ENCODE measurements at regions not wholly inside any gene's neighbourhood (a gene's known extent, or its start where the extent isn't known, plus 50 kb on each side); places are given as distances from the start of the nearest gene placed in this dataset.

DNA sequence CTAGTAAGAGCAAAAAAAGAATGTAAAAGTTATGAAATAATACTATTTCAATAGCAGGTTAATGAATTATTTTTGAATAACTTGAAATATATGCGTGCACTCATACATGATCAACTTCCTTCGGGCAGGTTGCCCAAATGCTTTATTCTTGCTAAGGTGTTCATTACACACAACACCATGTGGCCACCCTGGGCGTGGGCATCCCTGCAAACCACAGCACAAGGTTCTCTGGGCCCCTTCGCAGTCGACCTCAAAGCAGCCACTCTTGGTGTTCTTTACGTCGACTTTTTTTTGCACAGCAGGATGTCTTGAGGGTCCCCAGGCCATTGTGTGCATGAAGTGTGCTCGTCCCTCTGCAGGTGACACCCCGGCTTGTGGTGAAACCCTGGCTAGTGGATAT lies 300.7 kb upstream of the PITRM1 start:
- H3K27me3 ChIP-seq (ENCODE audit: control insufficient read depth, insufficient read depth, low read length) = no peaks in the 10 kb centered on the region
- POLR2A ChIA-PET = interaction anchor here (0.6 to 1.1 kb wide), 3 partner anchors 21 to 36 kb away, joined by 3 to 4 read pairs (median 3); no protein-coding TSS in a partner anchor
- H3K9me3 ChIP-seq (ENCODE audit: control insufficient read depth, insufficient read depth, low read length) = no peaks in the 10 kb centered on the region; the same call in 1 of the 2 replicates
- CTCF ChIA-PET = no interaction called here
- no peak overlapping the region for H3K4me3 ChIP-seq (ENCODE audit: low read depth, low read length)
- H3K27ac ChIP-seq (ENCODE audit: low read depth, low read length) = no peak overlapping the region
- no peak for DNase-seq (ENCODE audit: low read depth, low spot score)
- TF ChIP-seq, protein P1, sequence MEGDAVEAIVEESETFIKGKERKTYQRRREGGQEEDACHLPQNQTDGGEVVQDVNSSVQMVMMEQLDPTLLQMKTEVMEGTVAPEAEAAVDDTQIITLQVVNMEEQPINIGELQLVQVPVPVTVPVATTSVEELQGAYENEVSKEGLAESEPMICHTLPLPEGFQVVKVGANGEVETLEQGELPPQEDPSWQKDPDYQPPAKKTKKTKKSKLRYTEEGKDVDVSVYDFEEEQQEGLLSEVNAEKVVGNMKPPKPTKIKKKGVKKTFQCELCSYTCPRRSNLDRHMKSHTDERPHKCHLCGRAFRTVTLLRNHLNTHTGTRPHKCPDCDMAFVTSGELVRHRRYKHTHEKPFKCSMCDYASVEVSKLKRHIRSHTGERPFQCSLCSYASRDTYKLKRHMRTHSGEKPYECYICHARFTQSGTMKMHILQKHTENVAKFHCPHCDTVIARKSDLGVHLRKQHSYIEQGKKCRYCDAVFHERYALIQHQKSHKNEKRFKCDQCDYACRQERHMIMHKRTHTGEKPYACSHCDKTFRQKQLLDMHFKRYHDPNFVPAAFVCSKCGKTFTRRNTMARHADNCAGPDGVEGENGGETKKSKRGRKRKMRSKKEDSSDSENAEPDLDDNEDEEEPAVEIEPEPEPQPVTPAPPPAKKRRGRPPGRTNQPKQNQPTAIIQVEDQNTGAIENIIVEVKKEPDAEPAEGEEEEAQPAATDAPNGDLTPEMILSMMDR (IDR thresholded peaks at IDR 0.05; ENCODE audit: low read depth, low read length) = no peak

DNA sequence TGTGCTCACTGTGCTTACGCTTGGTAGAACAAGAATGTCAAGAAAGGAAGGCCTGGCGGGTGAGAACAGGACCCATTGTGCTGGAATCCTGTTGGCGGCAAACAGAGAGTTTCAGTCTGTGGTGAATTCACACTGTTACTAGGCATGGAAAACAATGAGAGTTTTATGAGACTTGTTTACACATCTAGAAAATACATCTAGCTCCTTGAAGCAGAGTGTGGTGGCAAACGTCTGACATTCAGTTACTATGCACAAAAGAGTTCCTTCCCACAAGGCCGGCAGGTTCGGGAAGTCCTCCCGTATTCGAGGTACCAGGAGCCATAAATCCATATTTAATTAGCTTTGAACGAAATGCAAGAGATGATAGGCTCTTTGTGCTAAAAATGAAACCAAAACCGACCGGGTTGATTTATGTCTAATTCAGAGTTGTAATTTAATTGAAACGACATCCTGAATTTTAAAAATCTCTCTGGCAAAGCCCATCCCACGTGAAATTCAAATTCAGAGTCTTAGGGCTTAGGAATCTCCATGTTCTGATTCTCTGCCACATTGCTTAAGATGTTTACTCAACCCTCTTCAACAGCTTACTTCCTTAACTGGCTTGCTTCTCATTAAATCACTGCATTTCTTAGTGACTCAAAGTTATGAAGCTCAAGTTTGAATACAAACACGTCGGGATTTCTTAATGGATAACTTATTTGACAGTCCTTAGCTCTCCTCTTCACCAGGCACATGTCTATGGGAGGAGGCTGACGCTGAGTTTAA lies 299.9 kb upstream of the PITRM1 start:
- ChIA-PET POLR2A (interaction anchor here (0.6 to 1.1 kb wide), 4 partner anchors 20 to 177 kb away, joined by 3 to 4 read pairs (median 3); no protein-coding TSS in a partner anchor), CTCF (interaction anchor here (0.7 kb wide), 1 partner anchor 278 kb away, joined by 4 read pairs; no protein-coding TSS in a partner anchor)
- no peak for DNase-seq (ENCODE audit: low read depth, low spot score)
- TF ChIP-seq, protein P1 (IDR thresholded peaks at IDR 0.05; ENCODE audit: low read depth, low read length) = no peak
- no peaks in the 10 kb centered on the region for H3K27me3 ChIP-seq (ENCODE audit: control insufficient read depth, insufficient read depth, low read length)
- H3K27ac ChIP-seq (ENCODE audit: low read depth, low read length) = no peak overlapping the region
- H3K4me3 ChIP-seq (ENCODE audit: low read depth, low read length) = no peak overlapping the region
- H3K9me3 ChIP-seq (ENCODE audit: control insufficient read depth, insufficient read depth, low read length) = no peaks in the 10 kb centered on the region; the same call in 1 of the 2 replicates

DNA sequence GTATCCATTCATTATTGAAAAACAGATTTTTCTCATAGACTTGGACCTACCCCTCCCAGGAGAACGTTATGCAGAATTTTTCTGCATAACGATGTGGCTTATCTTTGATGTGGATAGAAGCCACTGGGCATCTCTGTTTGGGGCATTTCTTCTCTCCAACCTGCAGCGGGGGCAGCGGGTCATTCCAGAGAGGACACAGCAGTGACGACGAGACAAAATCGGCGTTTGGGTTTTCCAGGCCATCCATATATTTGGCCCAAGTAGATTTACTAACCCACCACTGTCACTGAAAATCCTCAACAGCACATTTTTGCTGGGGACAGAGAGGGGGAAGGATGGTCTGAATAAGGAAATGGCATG lies 299.3 kb upstream of the PITRM1 start:
- CTCF ChIA-PET = interaction anchor here (0.7 kb wide), 1 partner anchor 277 kb away, joined by 4 read pairs; no protein-coding TSS in a partner anchor
- H3K4me3 ChIP-seq (ENCODE audit: low read depth, low read length) = no peak overlapping the region

DNA sequence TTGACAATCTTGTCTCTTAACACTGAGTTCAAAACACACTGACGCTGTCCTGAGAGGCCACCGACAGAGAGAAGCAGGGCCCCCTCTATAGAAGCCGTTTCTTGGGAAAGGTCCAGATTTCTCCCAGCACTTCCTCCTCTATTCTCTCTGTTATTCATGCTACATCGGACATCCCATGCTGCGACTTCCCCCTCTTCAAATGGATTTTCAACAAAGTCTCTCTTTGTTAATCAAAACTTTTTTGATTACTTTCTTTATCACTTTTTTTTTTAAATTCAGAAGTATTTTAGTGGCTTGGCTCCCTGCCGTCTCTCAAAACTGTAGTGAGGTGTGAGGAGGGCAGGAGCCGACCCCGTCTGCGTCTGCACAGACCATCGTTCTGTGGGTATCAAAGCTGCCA lies 298.9 kb upstream of the PITRM1 start:
- TF ChIP-seq, protein P1 (IDR thresholded peaks at IDR 0.05; ENCODE audit: low read depth, low read length) = no peak
- no peaks in the 10 kb centered on the region for H3K27me3 ChIP-seq (ENCODE audit: control insufficient read depth, insufficient read depth, low read length)
- DNase-seq (ENCODE audit: low read depth, low spot score) = no peak
- H3K27ac ChIP-seq (ENCODE audit: low read depth, low read length) = no peak overlapping the region
- no peaks in the 10 kb centered on the region; the same call in 1 of the 2 replicates for H3K9me3 ChIP-seq (ENCODE audit: control insufficient read depth, insufficient read depth, low read length)
- H3K4me3 ChIP-seq (ENCODE audit: low read depth, low read length) = no peak overlapping the region
- ChIA-PET POLR2A (no interaction called here), CTCF (no interaction called here)

More for the DNA sequence above, 299.3 kb upstream of the PITRM1 start:
- DNase-seq (ENCODE audit: low read depth, low spot score) = no peak
- POLR2A ChIA-PET = interaction anchor here (0.6 kb wide), 1 partner anchor 178 kb away, joined by 3 read pairs; no protein-coding TSS in a partner anchor
- no peaks in the 10 kb centered on the region for H3K27me3 ChIP-seq (ENCODE audit: control insufficient read depth, insufficient read depth, low read length)
- TF ChIP-seq, protein P1 (IDR thresholded peaks at IDR 0.05; ENCODE audit: low read depth, low read length) = no peak
- no peak overlapping the region for H3K27ac ChIP-seq (ENCODE audit: low read depth, low read length)
- no peaks in the 10 kb centered on the region; the same call in 1 of the 2 replicates for H3K9me3 ChIP-seq (ENCODE audit: control insufficient read depth, insufficient read depth, low read length)

DNA sequence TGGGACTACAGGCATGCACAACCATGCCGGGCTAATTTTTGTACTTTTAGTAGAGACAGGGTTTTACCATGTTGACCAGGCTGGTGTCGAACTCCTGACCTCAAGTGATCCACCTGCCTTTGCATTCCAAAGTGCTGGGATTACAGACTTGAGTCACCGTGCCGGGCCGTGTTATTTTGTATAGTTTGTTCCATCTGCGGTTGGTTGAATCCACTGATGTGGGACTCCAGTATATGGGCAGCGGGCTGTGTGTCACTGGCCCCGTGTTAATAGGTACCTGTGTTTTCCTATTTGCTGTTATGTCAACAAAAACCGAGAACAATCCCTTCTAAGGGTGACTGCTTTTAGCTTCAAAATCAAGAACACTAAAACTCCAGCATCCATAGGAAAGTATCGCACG lies 297.6 kb upstream of the PITRM1 start:
- TF ChIP-seq, protein P1 (IDR thresholded peaks at IDR 0.05; ENCODE audit: low read depth, low read length) = no peak
- DNase-seq (ENCODE audit: low read depth, low spot score) = no peak
- POLR2A ChIA-PET = interaction anchor here (0.9 kb wide), 1 partner anchor 30 kb away, joined by 4 read pairs; no protein-coding TSS in a partner anchor
- CTCF ChIA-PET = no interaction called here
- no peak overlapping the region for H3K4me3 ChIP-seq (ENCODE audit: low read depth, low read length)
- no peaks in the 10 kb centered on the region for H3K27me3 ChIP-seq (ENCODE audit: control insufficient read depth, insufficient read depth, low read length)
- peaks cover 3% of the 10 kb centered on the region; the same call in 1 of the 2 replicates for H3K9me3 ChIP-seq (ENCODE audit: control insufficient read depth, insufficient read depth, low read length)
- H3K27ac ChIP-seq (ENCODE audit: low read depth, low read length) = no peak overlapping the region

Data from AG04450 (cell line).